SK-N-SH (cell line): ENCODE measurements at regions not wholly inside any gene's neighbourhood (a gene's known extent, or its start where the extent isn't known, plus 50 kb on each side); places are given as distances from the start of the nearest gene placed in this dataset.

Experiments used
- CTCF ChIA-PET: fragments of 300-600, 350-600 bp; formaldehyde crosslinking; extraction: SDS; loops from one replicate; lab custom pipeline; 2021; lab: Yijun Ruan, JAX
- POLR2A ChIA-PET: fragments of 350-600 bp; sonication (Branson Sonifier 250); formaldehyde crosslinking; extraction: SDS; loops from one replicate; lab custom pipeline; 2020; ENCODE audit warnings: antibody characterized with exemption, inconsistent platforms; lab: Yijun Ruan, JAX
- DNase-seq: peaks from one replicate; pipeline ENCODE4 v3.0.0; 2012
- H2AFZ ChIP-seq: fragments of 200-600 bp; sonication (generic); 2 replicates; pipeline ENCODE4 v1.8.1; 2016; ENCODE audit warnings: antibody characterized with exemption, mild to moderate bottlenecking, low read depth
- H3F3A ChIP-seq: fragments of 200-600 bp; sonication (generic); replicated peaks from 2 replicates; pipeline ENCODE3; 2016; ENCODE audit warnings: antibody characterized with exemption, mild to moderate bottlenecking; ENCODE audit not compliant: insufficient read depth
- H3K27ac ChIP-seq, 2 experiments: fragments of 200-500 bp in 1 of 2; fragments of 200-600 bp in 1 of 2; sonication (Bioruptor generic) in 1 of 2; sonication (generic), shearing (Covaris generic) in 1 of 2; 2 replicates each; pipeline versions ENCODE4 v1.5.1 to v1.6.1; 2014 to 2016; ENCODE audit warnings: low read depth in 2 of 2, inconsistent platforms in 1 of 2, low read length in 1 of 2, mild to moderate bottlenecking in 1 of 2, mixed read lengths in 1 of 2
- H3K27me3 ChIP-seq: fragments of 200-600 bp; sonication (generic), shearing (Covaris generic); 2 replicates; pipeline ENCODE4 v1.6.1; 2016; ENCODE audit warnings: mixed run types; ENCODE audit not compliant: insufficient read depth
- H3K36me3 ChIP-seq, 2 experiments: fragments of 200-500 bp in 1 of 2; fragments of 200-600 bp in 1 of 2; sonication (Bioruptor generic) in 1 of 2; sonication (generic) in 1 of 2; replicated peaks in 1 of 2; 2 replicates each; pipeline versions ENCODE3 to v1.5.1; 2014 to 2016; ENCODE audit warnings: low read length in 1 of 2, mild to moderate bottlenecking in 1 of 2; ENCODE audit not compliant: insufficient read depth in 2 of 2, control insufficient read depth in 1 of 2
- H3K4me1 ChIP-seq, 2 experiments: fragments of 200-500 bp in 1 of 2; fragments of 200-600 bp in 1 of 2; sonication (Bioruptor generic) in 1 of 2; sonication (generic), shearing (Covaris generic) in 1 of 2; 2 replicates each; pipeline versions ENCODE4 v1.5.1 to v1.6.1; 2014 to 2016; ENCODE audit warnings: low read depth in 1 of 2, low read length in 1 of 2, mixed run types in 1 of 2; ENCODE audit not compliant: insufficient read depth in 2 of 2, control insufficient read depth in 1 of 2
- H3K4me2 ChIP-seq: fragments of 200-600 bp; sonication (generic), shearing (Covaris generic); 2 replicates; pipeline ENCODE4 v1.6.1; 2017; ENCODE audit warnings: mixed run types
- H3K4me3 ChIP-seq, 2 experiments: fragments of 200-500 bp in 1 of 2; fragments of 200-600 bp in 1 of 2; sonication (Bioruptor generic) in 1 of 2; sonication (generic), shearing (Covaris generic) in 1 of 2; 2 replicates each; pipeline versions ENCODE4 v1.5.1 to v1.8.1; 2014 to 2016; ENCODE audit warnings: low read depth in 2 of 2, inconsistent platforms in 1 of 2, low read length in 1 of 2, mild to moderate bottlenecking in 1 of 2, mixed read lengths in 1 of 2, moderate library complexity in 1 of 2
- H3K79me2 ChIP-seq: fragments of 200-600 bp; sonication (generic); 2 replicates; pipeline ENCODE4 v1.8.1; 2017; ENCODE audit warnings: mild to moderate bottlenecking; ENCODE audit not compliant: insufficient read depth
- H3K9ac ChIP-seq: fragments of 200-600 bp; sonication (generic); 2 replicates; pipeline ENCODE4 v1.6.1; 2017; ENCODE audit warnings: mixed run types
- H3K9me2 ChIP-seq: fragments of 200-600 bp; sonication (generic); 2 replicates; pipeline ENCODE4 v1.6.1; 2017; ENCODE audit warnings: mixed run types
- H3K9me3 ChIP-seq: fragments of 200-600 bp; sonication (generic); 2 replicates; pipeline ENCODE4 v1.6.1; 2017; ENCODE audit warnings: mixed run types, mild to moderate bottlenecking, moderate library complexity
- H4K20me1 ChIP-seq: fragments of 200-600 bp; sonication (generic); 2 replicates; pipeline ENCODE4 v1.6.1; 2017; ENCODE audit warnings: mild to moderate bottlenecking, mixed run types; ENCODE audit not compliant: insufficient read depth
- CHD2 ChIP-seq: fragments of 150-350 bp; IDR thresholded peaks from 2 replicates; pipeline ENCODE4 v1.6.1; 2018; ENCODE audit warnings: low read length; ENCODE audit not compliant: partially characterized antibody
- EP300 ChIP-seq, 2 experiments: IDR thresholded peaks; 2 replicates each; pipeline versions ENCODE4 v1.4.0 to v1.6.1; 2012; ENCODE audit warnings: borderline replicate concordance in 1 of 2, low read depth in 1 of 2, low read length in 1 of 2
- FOSL2 ChIP-seq: IDR thresholded peaks from 2 replicates; pipeline ENCODE4 v1.4.0; 2012; ENCODE audit warnings: low read depth, mild to moderate bottlenecking, moderate library complexity, borderline replicate concordance
- FOXM1 ChIP-seq: IDR thresholded peaks from 2 replicates; pipeline ENCODE4 v1.4.0; 2012; ENCODE audit warnings: low read depth, mild to moderate bottlenecking
- GATA2 ChIP-seq: sonication (generic); formaldehyde crosslinking; IDR thresholded peaks from 2 replicates; pipeline ENCODE4 v1.5.0; 2020; ENCODE audit warnings: mild to moderate bottlenecking, missing genetic modification reagents
- MEF2A ChIP-seq: IDR thresholded peaks from 2 replicates; pipeline ENCODE4 v1.4.0; 2012; ENCODE audit warnings: low read depth, borderline replicate concordance
- NFIC ChIP-seq: IDR thresholded peaks from 2 replicates; pipeline ENCODE4 v1.4.0; 2012; ENCODE audit warnings: borderline replicate concordance
- NRF1 ChIP-seq: IDR thresholded peaks from 2 replicates; pipeline ENCODE4 v1.6.1; 2012; ENCODE audit warnings: low read depth, mild to moderate bottlenecking, low read length
- RAD21 ChIP-seq: IDR thresholded peaks from 2 replicates; pipeline ENCODE4 v1.6.1; 2012; ENCODE audit warnings: mild to moderate bottlenecking, low read length
- RCOR1 ChIP-seq: fragments of 150-350 bp; IDR thresholded peaks from 2 replicates; pipeline ENCODE4 v1.6.1; 2017; ENCODE audit warnings: antibody characterized with exemption, low read length
- RXRA ChIP-seq: IDR thresholded peaks from 2 replicates; pipeline ENCODE4 v1.4.0; 2012; ENCODE audit warnings: low read depth, mild to moderate bottlenecking, borderline replicate concordance
- SIN3A ChIP-seq: IDR thresholded peaks from 2 replicates; pipeline ENCODE4 v1.6.1; 2012; ENCODE audit warnings: low read depth, mild to moderate bottlenecking, low read length, moderate library complexity, borderline replicate concordance
- SMC3 ChIP-seq: IDR thresholded peaks from 2 replicates; pipeline ENCODE4 v1.6.1; 2012; ENCODE audit warnings: low read depth, low read length, improper control_type of control experiment
- TCF12 ChIP-seq: IDR thresholded peaks from 2 replicates; pipeline ENCODE4 v1.4.0; 2012
- WGBS: methylation state at CpG from one replicate; pipeline ENCODE4 v1.1.6; 2017; ENCODE audit warnings: low lambda C conversion rate; 5-methylcytosine and 5-hydroxymethylcytosine counted together
- TF ChIP-seq, protein P1 (sequence below): IDR thresholded peaks from 2 replicates; pipeline ENCODE4 v1.6.1; 2012; ENCODE audit warnings: mild to moderate bottlenecking, low read depth, low read length, moderate library complexity
- TF ChIP-seq, protein P2 (sequence below): fragments of 200-600 bp; sonication (generic); IDR thresholded peaks from 2 replicates; pipeline ENCODE4 v1.6.1; 2017; ENCODE audit warnings: antibody characterized with exemption, mild to moderate bottlenecking, moderate library complexity

DNA sequence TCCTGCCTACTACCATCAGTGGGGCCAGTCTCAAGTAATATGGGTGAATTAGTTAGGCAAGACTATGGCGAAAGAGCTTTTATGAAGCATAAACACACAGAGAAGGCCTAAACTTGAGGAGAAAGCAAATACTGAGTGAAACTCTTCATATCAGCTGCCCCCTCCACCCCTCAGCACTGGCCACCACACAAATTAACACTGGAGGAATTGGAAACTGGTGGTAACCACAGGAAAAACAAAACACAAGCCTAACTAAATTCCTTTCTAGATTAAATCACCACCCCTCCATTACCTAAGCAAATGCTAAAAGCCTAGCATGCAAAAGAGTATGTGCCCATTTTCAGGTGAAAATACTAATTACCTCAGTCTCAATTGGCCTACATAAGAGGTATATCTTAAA lies 774.7 kb upstream of the NECTIN3 start (continued):
- TF ChIP-seq, protein P1, sequence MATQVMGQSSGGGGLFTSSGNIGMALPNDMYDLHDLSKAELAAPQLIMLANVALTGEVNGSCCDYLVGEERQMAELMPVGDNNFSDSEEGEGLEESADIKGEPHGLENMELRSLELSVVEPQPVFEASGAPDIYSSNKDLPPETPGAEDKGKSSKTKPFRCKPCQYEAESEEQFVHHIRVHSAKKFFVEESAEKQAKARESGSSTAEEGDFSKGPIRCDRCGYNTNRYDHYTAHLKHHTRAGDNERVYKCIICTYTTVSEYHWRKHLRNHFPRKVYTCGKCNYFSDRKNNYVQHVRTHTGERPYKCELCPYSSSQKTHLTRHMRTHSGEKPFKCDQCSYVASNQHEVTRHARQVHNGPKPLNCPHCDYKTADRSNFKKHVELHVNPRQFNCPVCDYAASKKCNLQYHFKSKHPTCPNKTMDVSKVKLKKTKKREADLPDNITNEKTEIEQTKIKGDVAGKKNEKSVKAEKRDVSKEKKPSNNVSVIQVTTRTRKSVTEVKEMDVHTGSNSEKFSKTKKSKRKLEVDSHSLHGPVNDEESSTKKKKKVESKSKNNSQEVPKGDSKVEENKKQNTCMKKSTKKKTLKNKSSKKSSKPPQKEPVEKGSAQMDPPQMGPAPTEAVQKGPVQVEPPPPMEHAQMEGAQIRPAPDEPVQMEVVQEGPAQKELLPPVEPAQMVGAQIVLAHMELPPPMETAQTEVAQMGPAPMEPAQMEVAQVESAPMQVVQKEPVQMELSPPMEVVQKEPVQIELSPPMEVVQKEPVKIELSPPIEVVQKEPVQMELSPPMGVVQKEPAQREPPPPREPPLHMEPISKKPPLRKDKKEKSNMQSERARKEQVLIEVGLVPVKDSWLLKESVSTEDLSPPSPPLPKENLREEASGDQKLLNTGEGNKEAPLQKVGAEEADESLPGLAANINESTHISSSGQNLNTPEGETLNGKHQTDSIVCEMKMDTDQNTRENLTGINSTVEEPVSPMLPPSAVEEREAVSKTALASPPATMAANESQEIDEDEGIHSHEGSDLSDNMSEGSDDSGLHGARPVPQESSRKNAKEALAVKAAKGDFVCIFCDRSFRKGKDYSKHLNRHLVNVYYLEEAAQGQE: no peak
- TF ChIP-seq EP300 (IDR thresholded peaks at IDR 0.05; ENCODE audit: borderline replicate concordance in 1 of 2, low read depth in 1 of 2, low read length in 1 of 2): no peak

DNA sequence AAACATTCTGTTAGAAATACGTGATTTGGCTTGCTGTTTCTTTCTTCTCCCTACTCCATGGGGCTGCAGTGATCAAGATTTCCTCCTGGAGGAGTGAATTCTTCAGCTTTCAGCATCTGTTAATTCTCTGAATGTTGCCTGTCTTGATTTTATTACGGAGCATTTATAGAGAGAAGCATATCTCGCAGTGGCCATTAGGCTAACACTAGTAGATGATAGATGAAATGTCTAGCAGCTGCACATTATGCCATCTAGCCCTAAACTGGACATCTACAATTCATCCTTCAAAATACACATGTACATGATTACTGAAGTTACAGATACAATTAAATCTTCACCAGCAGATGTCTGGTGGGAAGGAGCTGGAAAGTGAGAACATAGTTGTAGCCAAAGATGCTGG lies 769.8 kb upstream of the NECTIN3 start:
- POLR2A ChIA-PET: no interaction called here
- TF ChIP-seq GATA2 (CRISPR knock-in tag) (peak; percentile 44), SIN3A (no peak), RAD21 (0 out of 2 replicates have a peak, but pooled peaks have one; percentile 17), FOXM1 (no peak), EP300 (IDR thresholded peaks at IDR 0.05; ENCODE audit: borderline replicate concordance in 1 of 2, low read depth in 1 of 2, low read length in 1 of 2) (peak in 1 of 2 experiments; percentile 21; a peak in 1 of 4 replicates), TCF12 (no peak), RCOR1 (peak; percentile 27; the same call in 1 of the 2 replicates), NRF1 (no peak)
- 58% methylated on average over 3 of the region's 3 CpGs for WGBS
- Histone ChIP-seq H4K20me1 (no peaks in the 10 kb centered on the region), H3K27ac (no peak overlapping the region), H3K4me1 (no peaks in the 10 kb centered on the region; a peak in 2 of 4 replicates), H2AFZ (no peak overlapping the region), H3F3A (no peaks in the 10 kb centered on the region), H3K4me3 (no peak overlapping the region), H3K9ac (no peak overlapping the region), H3K79me2 (no peaks in the 10 kb centered on the region), H3K27me3 (no peaks in the 10 kb centered on the region), H3K4me2 (no peak overlapping the region), H3K36me3 (no peaks in the 10 kb centered on the region), H3K9me3 (no peaks in the 10 kb centered on the region), H3K9me2 (no peaks in the 10 kb centered on the region)
- DNase-seq: peak; percentile 4
- CTCF ChIA-PET: interaction anchor here (1.1 kb wide), 1 partner anchor 13 kb away, joined by 4 read pairs; no protein-coding TSS in a partner anchor

DNA sequence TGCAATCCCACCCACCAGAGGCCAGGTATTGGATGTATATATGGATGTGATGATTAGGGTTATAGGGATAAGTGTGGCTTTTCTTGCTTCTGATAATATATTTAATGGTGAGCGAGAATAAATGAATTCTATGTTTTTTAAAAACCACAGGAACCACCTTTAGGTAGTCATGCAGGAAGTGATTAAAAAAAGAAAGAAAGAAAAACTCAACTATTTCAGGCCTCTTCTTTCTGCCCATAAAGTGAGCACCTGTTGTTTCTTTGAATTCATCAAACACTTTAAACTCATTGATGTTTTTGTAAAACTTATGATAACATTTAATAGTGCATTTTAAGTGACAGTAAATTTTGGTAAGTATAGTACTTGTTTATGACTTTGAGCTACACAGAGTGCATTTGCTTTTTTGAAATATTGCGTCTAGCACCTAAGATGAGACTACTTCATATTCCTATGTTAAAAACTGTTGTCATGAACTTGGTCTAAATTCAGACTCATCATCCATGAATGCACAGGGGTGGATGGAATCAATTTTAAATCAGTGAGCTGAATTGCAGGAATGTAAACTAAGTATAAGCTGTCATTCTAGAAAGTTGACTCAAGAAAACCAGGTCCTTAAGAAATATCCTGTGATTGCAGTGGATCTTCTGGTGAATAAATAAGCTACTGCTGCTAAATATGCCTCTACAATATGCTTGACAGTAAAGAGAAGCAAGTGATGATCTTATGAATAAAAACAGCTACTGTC lies 764.4 kb upstream of the NECTIN3 start:
- Histone ChIP-seq H3K9ac (no peak overlapping the region), H2AFZ (no peak overlapping the region), H3K4me1 (no peaks in the 10 kb centered on the region; a peak in 1 of 4 replicates), H3F3A (no peaks in the 10 kb centered on the region), H4K20me1 (no peaks in the 10 kb centered on the region), H3K9me3 (no peaks in the 10 kb centered on the region), H3K9me2 (no peaks in the 10 kb centered on the region), H3K27me3 (no peaks in the 10 kb centered on the region), H3K4me2 (no peak overlapping the region), H3K27ac (no peak overlapping the region), H3K36me3 (no peaks in the 10 kb centered on the region), H3K4me3 (no peak overlapping the region), H3K79me2 (no peaks in the 10 kb centered on the region)
- 97% methylated on average over 2 of the region's 2 CpGs for WGBS
- DNase-seq: no peak
- ChIA-PET CTCF (interaction anchor here (0.9 kb wide), 1 partner anchor 775 kb away, joined by 3 read pairs; no protein-coding TSS in a partner anchor), POLR2A (no interaction called here)
- no peak for TF ChIP-seq SMC3
- no peak for TF ChIP-seq RXRA
- no peak for TF ChIP-seq TCF12
- no peak for TF ChIP-seq MEF2A
- no peak for TF ChIP-seq CHD2
- TF ChIP-seq, protein P1: no peak
- no peak for TF ChIP-seq NFIC
- TF ChIP-seq, protein P2, sequence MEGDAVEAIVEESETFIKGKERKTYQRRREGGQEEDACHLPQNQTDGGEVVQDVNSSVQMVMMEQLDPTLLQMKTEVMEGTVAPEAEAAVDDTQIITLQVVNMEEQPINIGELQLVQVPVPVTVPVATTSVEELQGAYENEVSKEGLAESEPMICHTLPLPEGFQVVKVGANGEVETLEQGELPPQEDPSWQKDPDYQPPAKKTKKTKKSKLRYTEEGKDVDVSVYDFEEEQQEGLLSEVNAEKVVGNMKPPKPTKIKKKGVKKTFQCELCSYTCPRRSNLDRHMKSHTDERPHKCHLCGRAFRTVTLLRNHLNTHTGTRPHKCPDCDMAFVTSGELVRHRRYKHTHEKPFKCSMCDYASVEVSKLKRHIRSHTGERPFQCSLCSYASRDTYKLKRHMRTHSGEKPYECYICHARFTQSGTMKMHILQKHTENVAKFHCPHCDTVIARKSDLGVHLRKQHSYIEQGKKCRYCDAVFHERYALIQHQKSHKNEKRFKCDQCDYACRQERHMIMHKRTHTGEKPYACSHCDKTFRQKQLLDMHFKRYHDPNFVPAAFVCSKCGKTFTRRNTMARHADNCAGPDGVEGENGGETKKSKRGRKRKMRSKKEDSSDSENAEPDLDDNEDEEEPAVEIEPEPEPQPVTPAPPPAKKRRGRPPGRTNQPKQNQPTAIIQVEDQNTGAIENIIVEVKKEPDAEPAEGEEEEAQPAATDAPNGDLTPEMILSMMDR: no peak
- no peak for TF ChIP-seq FOSL2
